ENCODE measurements at regions not wholly inside any gene's neighbourhood (a gene's known extent, or its start where the extent isn't known, plus 50 kb on each side); places are given as distances from the start of the nearest gene placed in this dataset.
"Not testable (repeated sequence)": the region's sequence is repeated elsewhere in the genome, so short reads cannot be mapped to it uniquely, and the experiment has no call there.

DNA sequence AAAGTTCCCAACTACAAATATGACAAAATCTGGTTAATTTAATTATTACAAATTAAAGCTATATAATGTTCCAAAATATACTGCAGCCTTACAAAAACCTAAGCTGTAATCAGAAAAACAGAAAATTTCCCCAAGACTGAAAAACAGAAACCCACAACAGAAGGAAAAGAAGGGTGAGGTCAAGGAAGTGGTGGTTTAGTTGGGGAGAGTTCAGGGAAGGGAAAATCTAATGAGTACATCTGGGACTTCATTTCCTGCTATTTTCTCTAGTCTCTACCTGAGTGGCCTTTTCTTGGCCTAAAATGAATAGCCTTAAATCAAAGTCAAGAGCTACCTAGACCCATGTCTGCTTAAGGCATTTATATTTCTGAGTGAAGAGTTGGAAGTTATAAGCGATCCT, 66.2 kb upstream of the BEND6 start:
- no peak overlapping the region for H3K9ac ChIP-seq (ENCODE audit: low read length in 2 of 2)
- H3K27me3 ChIP-seq (ENCODE audit: control insufficient read depth in 1 of 2, insufficient read depth in 2 of 2, low read length in 2 of 2) = no peaks in the 10 kb centered on the region
- H3K4me3 ChIP-seq (ENCODE audit: low read length in 2 of 2) = no peak overlapping the region
- no peak overlapping the region for H3K27ac ChIP-seq (ENCODE audit: low read length)
- H3K4me1 ChIP-seq (ENCODE audit: control insufficient read depth, insufficient read depth, low read length) = peaks cover 2% of the 10 kb centered on the region
- no peaks in the 10 kb centered on the region for H3K36me3 ChIP-seq (ENCODE audit: control insufficient read depth in 2 of 2, insufficient read depth in 2 of 2, low read length in 2 of 2)
- no peaks in the 10 kb centered on the region for H3K9me3 ChIP-seq (ENCODE audit: control insufficient read depth in 2 of 2, low read length in 2 of 2)

DNA sequence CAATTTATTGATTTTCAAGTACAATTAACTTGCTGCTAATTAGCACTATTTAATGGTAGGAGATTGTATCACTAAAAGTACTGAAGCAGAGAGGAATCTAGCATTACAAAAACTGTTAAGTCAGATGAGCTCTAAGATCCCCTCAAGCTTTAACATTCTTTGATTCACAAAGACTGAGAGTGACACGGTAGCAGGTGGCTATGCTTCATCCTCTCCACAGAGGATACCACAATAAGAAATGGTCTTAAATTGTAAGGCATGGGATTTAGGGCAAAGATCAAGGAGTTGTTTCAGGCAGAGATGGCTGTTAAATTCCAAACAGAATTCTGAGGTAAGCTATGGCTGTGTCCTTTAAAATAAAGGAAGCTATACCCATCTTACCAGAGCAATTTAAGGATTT, 67.8 kb upstream of the BEND6 start:
- Histone ChIP-seq H3K27ac (ENCODE audit: low read length) (no peak overlapping the region), H3K4me3 (ENCODE audit: low read length in 2 of 2) (no peak overlapping the region), H3K36me3 (ENCODE audit: control insufficient read depth in 2 of 2, insufficient read depth in 2 of 2, low read length in 2 of 2) (no peaks in the 10 kb centered on the region), H3K9ac (ENCODE audit: low read length in 2 of 2) (no peak overlapping the region), H3K27me3 (ENCODE audit: control insufficient read depth in 1 of 2, insufficient read depth in 2 of 2, low read length in 2 of 2) (no peaks in the 10 kb centered on the region), H3K9me3 (ENCODE audit: control insufficient read depth in 2 of 2, low read length in 2 of 2) (no peaks in the 10 kb centered on the region), H3K4me1 (ENCODE audit: control insufficient read depth, insufficient read depth, low read length) (peaks cover 2% of the 10 kb centered on the region)

DNA sequence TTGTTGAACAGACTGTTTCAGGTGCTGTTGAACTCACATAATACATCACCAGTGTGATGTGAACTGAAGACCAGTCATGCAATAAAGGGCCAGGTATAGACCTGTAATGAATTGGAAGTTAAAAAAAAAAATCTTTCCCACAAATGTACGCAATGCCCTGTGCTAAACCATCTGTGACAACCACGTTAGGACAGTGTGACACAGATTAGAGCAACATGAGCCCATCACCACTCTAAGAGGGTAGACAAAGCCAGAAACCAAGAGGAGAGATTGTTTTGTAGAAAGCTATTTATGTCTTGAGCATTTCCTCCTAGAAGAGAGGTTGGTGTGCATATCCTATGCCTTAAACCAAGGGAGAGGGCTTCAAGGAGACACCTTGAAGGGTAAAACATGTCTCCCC, 77.0 kb upstream of the BEND6 start:
- no peaks in the 10 kb centered on the region for H3K9me3 ChIP-seq (ENCODE audit: control insufficient read depth in 2 of 2, low read length in 2 of 2)
- H3K9ac ChIP-seq (ENCODE audit: low read length in 2 of 2) = no peak overlapping the region
- H3K4me3 ChIP-seq (ENCODE audit: low read length in 2 of 2) = no peak overlapping the region
- H3K27ac ChIP-seq (ENCODE audit: low read length) = no peak overlapping the region
- H3K27me3 ChIP-seq (ENCODE audit: control insufficient read depth in 1 of 2, insufficient read depth in 2 of 2, low read length in 2 of 2) = no peaks in the 10 kb centered on the region
- H3K36me3 ChIP-seq (ENCODE audit: control insufficient read depth in 2 of 2, insufficient read depth in 2 of 2, low read length in 2 of 2) = no peaks in the 10 kb centered on the region
- no peaks in the 10 kb centered on the region for H3K4me1 ChIP-seq (ENCODE audit: control insufficient read depth, insufficient read depth, low read length)

DNA sequence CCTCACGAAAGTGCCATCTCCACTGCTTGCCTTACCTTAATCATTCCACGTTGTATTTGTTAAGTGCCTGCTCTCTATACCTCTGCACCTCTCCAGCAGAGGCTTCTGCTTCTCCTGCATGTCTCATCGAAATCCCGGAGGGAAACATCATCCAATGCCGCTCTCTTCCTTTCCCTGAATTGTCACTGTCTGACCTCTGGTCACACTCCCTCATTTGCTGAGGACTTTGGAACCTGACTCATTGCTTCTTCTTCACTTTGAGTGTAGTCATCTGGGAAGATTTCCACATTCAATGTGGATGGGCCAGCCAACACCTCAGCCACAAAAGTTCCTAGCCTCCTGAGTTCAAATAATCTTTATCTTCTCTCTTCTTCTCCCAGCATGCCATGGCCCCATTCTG, 78.9 kb upstream of the BEND6 start:
- H3K9ac ChIP-seq (ENCODE audit: low read length in 2 of 2) = no peak overlapping the region
- H3K9me3 ChIP-seq (ENCODE audit: control insufficient read depth in 2 of 2, low read length in 2 of 2) = no peaks in the 10 kb centered on the region
- no peak overlapping the region for H3K4me3 ChIP-seq (ENCODE audit: low read length in 2 of 2)
- no peak overlapping the region for H3K27ac ChIP-seq (ENCODE audit: low read length)
- H3K36me3 ChIP-seq (ENCODE audit: control insufficient read depth in 2 of 2, insufficient read depth in 2 of 2, low read length in 2 of 2) = no peaks in the 10 kb centered on the region
- no peaks in the 10 kb centered on the region for H3K27me3 ChIP-seq (ENCODE audit: control insufficient read depth in 1 of 2, insufficient read depth in 2 of 2, low read length in 2 of 2)
- H3K4me1 ChIP-seq (ENCODE audit: control insufficient read depth, insufficient read depth, low read length) = no peaks in the 10 kb centered on the region

DNA sequence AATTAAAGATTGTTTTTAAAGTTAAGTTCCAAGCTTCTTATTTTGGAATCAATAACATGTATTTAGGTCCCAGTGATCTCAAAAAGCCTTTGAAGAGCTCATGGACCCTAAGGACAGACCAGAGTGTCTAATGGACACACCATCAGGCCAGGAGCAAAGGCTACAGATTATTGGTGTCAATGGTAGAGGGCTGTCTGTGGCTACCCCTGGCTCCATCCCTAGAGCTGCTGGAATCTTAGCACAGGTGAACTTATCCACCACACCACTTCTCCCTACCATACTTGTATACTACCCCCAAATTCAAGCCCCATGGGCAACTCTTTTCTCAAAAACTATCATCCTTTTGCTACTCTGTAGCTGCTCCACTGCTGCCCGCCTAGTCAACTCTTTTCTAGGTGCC, 79.4 kb upstream of the BEND6 start:
- H3K9me3 ChIP-seq (ENCODE audit: control insufficient read depth in 2 of 2, low read length in 2 of 2) = no peaks in the 10 kb centered on the region
- H3K4me1 ChIP-seq (ENCODE audit: control insufficient read depth, insufficient read depth, low read length) = no peaks in the 10 kb centered on the region
- no peaks in the 10 kb centered on the region for H3K36me3 ChIP-seq (ENCODE audit: control insufficient read depth in 2 of 2, insufficient read depth in 2 of 2, low read length in 2 of 2)
- H3K4me3 ChIP-seq (ENCODE audit: low read length in 2 of 2) = no peak overlapping the region
- H3K9ac ChIP-seq (ENCODE audit: low read length in 2 of 2) = no peak overlapping the region
- H3K27ac ChIP-seq (ENCODE audit: low read length) = no peak overlapping the region
- no peaks in the 10 kb centered on the region for H3K27me3 ChIP-seq (ENCODE audit: control insufficient read depth in 1 of 2, insufficient read depth in 2 of 2, low read length in 2 of 2)

DNA sequence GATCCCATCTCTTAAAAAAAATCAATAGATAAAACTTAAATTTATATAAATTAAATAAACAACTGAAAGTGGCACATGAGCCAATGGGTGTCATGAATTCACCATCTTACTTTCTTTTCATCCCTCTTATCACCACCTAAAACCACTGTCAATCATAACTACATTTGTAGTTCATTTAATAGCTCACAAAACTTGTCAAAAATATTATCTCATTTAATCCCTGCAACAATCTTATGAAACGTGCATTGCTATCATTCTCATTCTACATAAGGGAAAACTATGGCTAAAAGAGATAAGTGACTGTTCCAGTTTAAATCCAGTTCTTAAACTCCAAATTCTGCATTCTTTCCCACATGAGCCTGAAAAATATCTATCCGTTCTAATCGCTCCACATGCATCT, 80.6 kb upstream of the BEND6 start:
- Histone ChIP-seq H3K9ac (ENCODE audit: low read length in 2 of 2) (no peak overlapping the region), H3K36me3 (ENCODE audit: control insufficient read depth in 2 of 2, insufficient read depth in 2 of 2, low read length in 2 of 2) (no peaks in the 10 kb centered on the region), H3K4me1 (ENCODE audit: control insufficient read depth, insufficient read depth, low read length) (no peaks in the 10 kb centered on the region), H3K4me3 (ENCODE audit: low read length in 2 of 2) (no peak overlapping the region), H3K9me3 (ENCODE audit: control insufficient read depth in 2 of 2, low read length in 2 of 2) (no peaks in the 10 kb centered on the region), H3K27ac (ENCODE audit: low read length) (no peak overlapping the region), H3K27me3 (ENCODE audit: control insufficient read depth in 1 of 2, insufficient read depth in 2 of 2, low read length in 2 of 2) (no peaks in the 10 kb centered on the region)

DNA sequence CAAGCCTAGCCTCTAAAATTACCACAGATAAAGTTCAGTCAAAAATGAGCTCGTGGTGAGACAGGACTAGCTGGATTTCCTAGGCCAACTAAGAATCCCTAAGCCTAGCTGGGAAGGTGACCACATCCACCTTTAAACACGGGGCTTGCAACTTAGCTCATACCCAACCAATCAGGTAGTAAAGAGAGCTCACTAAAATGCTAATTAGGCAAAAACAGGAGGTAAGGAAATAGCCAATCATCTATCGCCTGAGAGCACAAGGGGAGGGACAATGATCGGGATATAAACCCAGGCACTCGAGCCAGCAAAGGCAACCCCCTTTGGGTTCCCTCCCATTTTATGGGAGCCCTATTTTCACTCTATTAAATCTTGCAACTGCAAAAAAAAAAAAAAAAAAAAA, 84.9 kb upstream of the BEND6 start:
- H3K36me3 ChIP-seq (ENCODE audit: control insufficient read depth in 2 of 2, insufficient read depth in 2 of 2, low read length in 2 of 2); H3K4me3 ChIP-seq (ENCODE audit: low read length in 2 of 2); H3K9me3 ChIP-seq (ENCODE audit: control insufficient read depth in 2 of 2, low read length in 2 of 2); H3K4me1 ChIP-seq (ENCODE audit: control insufficient read depth, insufficient read depth, low read length); H3K27me3 ChIP-seq (ENCODE audit: control insufficient read depth in 1 of 2, insufficient read depth in 2 of 2, low read length in 2 of 2); H3K9ac ChIP-seq (ENCODE audit: low read length in 2 of 2); H3K27ac ChIP-seq (ENCODE audit: low read length): not testable (repeated sequence)

DNA sequence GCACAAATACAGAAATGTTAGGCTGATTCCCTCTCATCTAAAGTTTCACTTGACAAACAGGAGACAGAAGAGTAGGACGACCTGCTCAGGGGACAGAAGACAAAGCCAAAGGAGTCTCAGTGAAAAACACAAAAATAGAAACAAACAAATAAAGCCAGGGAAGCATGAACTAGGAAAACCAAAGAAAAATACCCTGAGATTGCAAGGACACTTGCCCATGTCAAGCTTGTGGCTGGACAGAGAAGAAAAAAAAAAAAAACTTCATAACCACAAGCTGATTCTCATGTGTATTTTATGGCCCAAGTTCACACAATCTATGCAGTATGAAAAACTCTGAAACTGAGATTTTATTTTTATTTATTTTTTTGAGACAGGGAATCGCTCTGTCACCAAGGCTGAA, 85.6 kb upstream of the BEND6 start:
- no peaks in the 10 kb centered on the region for H3K9me3 ChIP-seq (ENCODE audit: control insufficient read depth in 2 of 2, low read length in 2 of 2)
- no peaks in the 10 kb centered on the region for H3K36me3 ChIP-seq (ENCODE audit: control insufficient read depth in 2 of 2, insufficient read depth in 2 of 2, low read length in 2 of 2)
- no peaks in the 10 kb centered on the region for H3K27me3 ChIP-seq (ENCODE audit: control insufficient read depth in 1 of 2, insufficient read depth in 2 of 2, low read length in 2 of 2)
- H3K9ac ChIP-seq (ENCODE audit: low read length in 2 of 2) = no peak overlapping the region
- no peak overlapping the region for H3K27ac ChIP-seq (ENCODE audit: low read length)
- no peaks in the 10 kb centered on the region for H3K4me1 ChIP-seq (ENCODE audit: control insufficient read depth, insufficient read depth, low read length)
- H3K4me3 ChIP-seq (ENCODE audit: low read length in 2 of 2) = no peak overlapping the region

DNA sequence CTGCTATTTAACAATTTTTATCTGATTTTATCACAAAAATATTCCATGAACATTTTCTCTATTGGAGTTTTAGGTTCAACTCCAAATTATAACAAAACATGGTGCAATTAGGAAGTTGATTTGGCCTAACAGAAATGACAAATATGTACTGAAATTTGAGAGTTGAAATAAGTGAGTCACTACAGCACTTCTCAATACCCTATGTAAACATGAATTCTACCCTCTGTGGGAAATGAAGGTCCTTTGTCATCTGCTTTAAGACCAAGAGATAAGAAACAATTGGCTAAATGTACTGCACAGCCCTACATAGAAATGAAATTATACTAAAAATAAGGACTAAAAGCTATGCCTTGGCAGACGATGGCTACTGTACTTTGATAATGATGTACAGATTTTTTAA, 86.2 kb upstream of the BEND6 start:
- H3K36me3 ChIP-seq (ENCODE audit: control insufficient read depth in 2 of 2, insufficient read depth in 2 of 2, low read length in 2 of 2) = no peaks in the 10 kb centered on the region
- no peaks in the 10 kb centered on the region for H3K27me3 ChIP-seq (ENCODE audit: control insufficient read depth in 1 of 2, insufficient read depth in 2 of 2, low read length in 2 of 2)
- H3K4me1 ChIP-seq (ENCODE audit: control insufficient read depth, insufficient read depth, low read length) = no peaks in the 10 kb centered on the region
- H3K9me3 ChIP-seq (ENCODE audit: control insufficient read depth in 2 of 2, low read length in 2 of 2) = no peaks in the 10 kb centered on the region
- H3K27ac ChIP-seq (ENCODE audit: low read length) = no peak overlapping the region
- H3K9ac ChIP-seq (ENCODE audit: low read length in 2 of 2) = no peak overlapping the region
- no peak overlapping the region for H3K4me3 ChIP-seq (ENCODE audit: low read length in 2 of 2)

DNA sequence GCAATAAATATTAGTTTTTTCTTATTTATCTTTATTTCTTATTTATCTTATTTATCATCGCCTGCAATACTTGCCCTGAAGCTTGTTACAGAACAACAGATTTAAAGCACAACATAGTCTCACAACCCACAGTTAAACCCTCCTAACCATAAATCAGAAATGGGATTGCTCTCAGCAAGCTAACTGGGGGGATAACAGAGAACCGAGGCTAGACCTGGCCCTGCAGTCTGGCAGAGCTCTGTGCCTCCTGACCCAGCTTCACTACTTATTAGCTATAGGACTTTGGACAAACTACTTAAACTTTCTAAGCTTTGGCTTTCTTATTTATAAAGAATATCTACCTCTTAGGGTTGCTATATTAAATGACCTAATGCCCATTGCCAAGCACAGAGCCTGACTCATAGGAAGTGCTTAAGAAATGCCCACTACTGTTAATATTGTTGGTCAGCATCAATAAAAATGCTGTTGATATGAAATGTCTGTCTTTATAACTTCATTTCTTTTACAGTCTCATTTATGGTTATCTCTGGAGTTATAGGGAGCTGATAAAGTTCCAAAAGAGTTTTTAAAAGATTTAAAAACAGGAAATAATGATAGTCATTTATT, 87.9 kb upstream of the BEND6 start:
- Histone ChIP-seq H3K4me1 (ENCODE audit: control insufficient read depth, insufficient read depth, low read length) (no peaks in the 10 kb centered on the region), H3K4me3 (ENCODE audit: low read length in 2 of 2) (no peak overlapping the region), H3K9ac (ENCODE audit: low read length in 2 of 2) (no peak overlapping the region), H3K9me3 (ENCODE audit: control insufficient read depth in 2 of 2, low read length in 2 of 2) (no peaks in the 10 kb centered on the region), H3K36me3 (ENCODE audit: control insufficient read depth in 2 of 2, insufficient read depth in 2 of 2, low read length in 2 of 2) (no peaks in the 10 kb centered on the region), H3K27me3 (ENCODE audit: control insufficient read depth in 1 of 2, insufficient read depth in 2 of 2, low read length in 2 of 2) (no peaks in the 10 kb centered on the region), H3K27ac (ENCODE audit: low read length) (no peak overlapping the region)

DNA sequence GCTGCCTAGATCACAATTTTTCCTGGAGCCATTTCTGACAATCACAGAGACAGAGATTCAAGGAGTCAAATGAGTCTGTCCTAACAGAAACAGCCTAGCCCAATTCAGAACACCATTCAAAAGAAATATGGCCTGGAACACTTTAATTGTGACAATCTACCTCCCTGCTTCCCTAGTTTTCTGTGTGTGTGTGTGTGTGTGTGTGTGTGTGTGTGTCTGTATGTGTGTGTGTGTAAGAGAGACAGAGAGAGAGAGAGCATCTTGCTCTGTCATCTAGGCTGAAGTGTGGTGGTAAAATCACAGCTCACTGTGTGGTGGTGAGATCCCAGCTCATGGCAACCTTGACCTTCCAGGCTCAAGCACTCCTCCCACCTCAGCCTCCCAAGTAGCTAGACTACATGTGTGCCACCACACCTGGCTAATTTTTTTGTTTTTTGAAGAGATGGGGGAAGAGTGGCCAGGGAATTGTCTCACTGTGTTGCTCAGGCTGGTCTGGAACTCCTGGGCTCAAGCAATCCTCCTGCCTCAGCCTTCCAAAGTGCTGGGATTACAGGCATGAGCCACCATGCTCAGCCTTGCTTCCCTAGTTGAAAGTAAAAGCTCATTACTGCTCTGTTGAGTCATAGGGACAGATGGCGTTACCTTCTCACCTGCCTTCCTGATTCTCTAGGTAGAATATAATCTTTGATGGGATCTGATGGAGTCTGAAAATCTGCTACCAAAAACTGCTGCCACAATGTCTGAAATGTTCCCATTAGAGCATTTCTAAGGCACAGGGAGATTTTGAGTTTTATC, 89.6 kb upstream of the BEND6 start:
- Histone ChIP-seq H3K4me3 (ENCODE audit: low read length in 2 of 2) (no peak overlapping the region), H3K9ac (ENCODE audit: low read length in 2 of 2) (no peak overlapping the region), H3K27me3 (ENCODE audit: control insufficient read depth in 1 of 2, insufficient read depth in 2 of 2, low read length in 2 of 2) (no peaks in the 10 kb centered on the region)

More for the DNA sequence above, 89.6 kb upstream of the BEND6 start:
- H3K36me3 ChIP-seq (ENCODE audit: control insufficient read depth in 2 of 2, insufficient read depth in 2 of 2, low read length in 2 of 2) = no peaks in the 10 kb centered on the region
- no peaks in the 10 kb centered on the region for H3K4me1 ChIP-seq (ENCODE audit: control insufficient read depth, insufficient read depth, low read length)
- no peak overlapping the region for H3K27ac ChIP-seq (ENCODE audit: low read length)
- H3K9me3 ChIP-seq (ENCODE audit: control insufficient read depth in 2 of 2, low read length in 2 of 2) = no peaks in the 10 kb centered on the region

All from stomach smooth muscle (tissue), 2 donors.